HEK293T (cell line): ENCODE measurements at regions not wholly inside any gene's neighbourhood (a gene's known extent, or its start where the extent isn't known, plus 50 kb on each side); places are given as distances from the start of the nearest gene placed in this dataset.

Experiments used
- CTCF ChIA-PET: fragments of 350-600 bp; formaldehyde crosslinking; extraction: SDS; loops from one replicate; lab custom pipeline; 2021; ENCODE audit warnings: antibody characterized with exemption, inconsistent platforms; lab: Yijun Ruan, JAX
- POLR2A ChIA-PET: fragments of 350-600 bp; formaldehyde crosslinking; extraction: SDS; loops from one replicate; lab custom pipeline; 2020; ENCODE audit warnings: antibody characterized with exemption, inconsistent platforms; lab: Yijun Ruan, JAX
- DNase-seq: peaks from one replicate; pipeline ENCODE4 v3.0.0; 2012; ENCODE audit warnings: mixed read lengths; ENCODE audit errors: extremely low spot score
- ARNT ChIP-seq: fragments of 450-650 bp; IDR thresholded peaks from 2 replicates; pipeline ENCODE4 v1.6.1; 2017; ENCODE audit warnings: mild to moderate bottlenecking
- BHLHE40 ChIP-seq: fragments of 450-650 bp; IDR thresholded peaks from 2 replicates; pipeline ENCODE4 v1.6.1; 2016; ENCODE audit warnings: mild to moderate bottlenecking, moderate library complexity, borderline replicate concordance
- CTBP1 ChIP-seq: fragments of 450-650 bp; IDR thresholded peaks from 2 replicates; pipeline ENCODE4 v1.6.1; 2016; ENCODE audit warnings: borderline replicate concordance
- ELF4 ChIP-seq: fragments of 450-650 bp; IDR thresholded peaks from 2 replicates; pipeline ENCODE4 v1.6.1; 2017; ENCODE audit warnings: antibody characterized with exemption
- FOXA1 ChIP-seq: fragments of 450-650 bp; IDR thresholded peaks from 2 replicates; pipeline ENCODE4 v1.6.1; 2016; ENCODE audit warnings: mild to moderate bottlenecking
- FOXK2 ChIP-seq: fragments of 450-650 bp; IDR thresholded peaks from 2 replicates; pipeline ENCODE4 v1.6.1; 2016; ENCODE audit warnings: mild to moderate bottlenecking
- FOXM1 ChIP-seq: fragments of 450-650 bp; IDR thresholded peaks from 2 replicates; pipeline ENCODE4 v1.6.1; 2017; ENCODE audit warnings: mild to moderate bottlenecking, borderline replicate concordance
- HDGF ChIP-seq: fragments of 450-650 bp; IDR thresholded peaks from 2 replicates; pipeline ENCODE4 v1.6.1; 2017; ENCODE audit warnings: antibody characterized with exemption, borderline replicate concordance
- L3MBTL2 ChIP-seq: fragments of 450-650 bp; conservative IDR thresholded peaks from 2 replicates; pipeline ENCODE4 v1.6.1; 2016; ENCODE audit warnings: mild to moderate bottlenecking
- LEF1 ChIP-seq: fragments of 450-650 bp; IDR thresholded peaks from 2 replicates; pipeline ENCODE4 v1.6.1; 2017; ENCODE audit warnings: mild to moderate bottlenecking, borderline replicate concordance
- NFRKB ChIP-seq: fragments of 450-650 bp; IDR thresholded peaks from 2 replicates; pipeline ENCODE4 v1.6.1; 2016; ENCODE audit warnings: mild to moderate bottlenecking, moderate library complexity
- PKNOX1 ChIP-seq: fragments of 450-650 bp; IDR thresholded peaks from 2 replicates; pipeline ENCODE4 v1.6.1; 2016
- SP1 ChIP-seq: fragments of 450-650 bp; IDR thresholded peaks from 2 replicates; pipeline ENCODE4 v1.6.1; 2017
- SUZ12 ChIP-seq: fragments of 450-650 bp; IDR thresholded peaks from 2 replicates; pipeline ENCODE4 v1.6.1; 2016; ENCODE audit warnings: mild to moderate bottlenecking
- TARDBP ChIP-seq: fragments of 450-650 bp; IDR thresholded peaks from 2 replicates; pipeline ENCODE4 v1.6.1; 2016
- ZNF384 ChIP-seq: fragments of 450-650 bp; IDR thresholded peaks from 2 replicates; pipeline ENCODE4 v1.6.1; 2016

- no peak for DNase-seq
- CTCF ChIA-PET = no interaction called here
- POLR2A ChIA-PET = no interaction called here
- no peak for TF ChIP-seq FOXK2
These were observed 230.8 kb downstream of the PAX1 start for GRCh38 chr20:21936261-21936660.

- ChIA-PET CTCF (no interaction called here), POLR2A (no interaction called here)
- DNase-seq = no peak
- TF ChIP-seq TARDBP (no peak), BHLHE40 (no peak), FOXK2 (no peak), ZNF384 (no peak), CTBP1 (no peak), ARNT (no peak), LEF1 (no peak), SUZ12 (no peak), ELF4 (no peak), PKNOX1 (no peak), HDGF (no peak)
These were observed 228.1 kb downstream of the PAX1 start for GRCh38 chr20:21933526-21933925.

- DNase-seq = no peak
- TF ChIP-seq HDGF = no peak
- TF ChIP-seq CTBP1 = no peak
- TF ChIP-seq PKNOX1 = no peak
- no peak for TF ChIP-seq ARNT
- no peak for TF ChIP-seq FOXM1
- CTCF ChIA-PET = no interaction called here
- POLR2A ChIA-PET = no interaction called here
These were observed 215.8 kb downstream of the PAX1 start for GRCh38 chr20:21921251-21921650.

- ChIA-PET CTCF (no interaction called here), POLR2A (no interaction called here)
- no peak for TF ChIP-seq LEF1
- no peak for TF ChIP-seq TARDBP
- no peak for TF ChIP-seq SUZ12
- no peak for TF ChIP-seq ELF4
- no peak for TF ChIP-seq FOXA1
- no peak for TF ChIP-seq SP1
- no peak for TF ChIP-seq HDGF
- TF ChIP-seq ARNT = no peak
- no peak for TF ChIP-seq FOXK2
- TF ChIP-seq L3MBTL2 = no peak
- no peak for TF ChIP-seq CTBP1
- TF ChIP-seq FOXM1 = no peak
- TF ChIP-seq BHLHE40 = no peak
- no peak for TF ChIP-seq ZNF384
- no peak for TF ChIP-seq NFRKB
- no peak for TF ChIP-seq PKNOX1
- DNase-seq = no peak
These were observed 214.7 kb downstream of the PAX1 start for GRCh38 chr20:21920211-21920610.

GRCh38 chr20:21918398-21918797 lies 212.9 kb downstream of the PAX1 start:
- no peak for DNase-seq
- CTCF ChIA-PET = no interaction called here
- no peak for TF ChIP-seq PKNOX1
- no peak for TF ChIP-seq ELF4
- TF ChIP-seq ARNT = no peak
- TF ChIP-seq FOXA1 = no peak
- TF ChIP-seq BHLHE40 = no peak
- no peak for TF ChIP-seq ZNF384
- TF ChIP-seq SP1 = no peak
- TF ChIP-seq SUZ12 = no peak
- no peak for TF ChIP-seq LEF1
- no peak for TF ChIP-seq TARDBP
- POLR2A ChIA-PET = no interaction called here

GRCh38 chr20:21902391-21902790 lies 196.9 kb downstream of the PAX1 start:
- no peak for DNase-seq
- TF ChIP-seq ELF4 (no peak), HDGF (no peak), PKNOX1 (no peak), ZNF384 (no peak), FOXM1 (no peak), NFRKB (no peak), L3MBTL2 (no peak), BHLHE40 (no peak), TARDBP (no peak), LEF1 (no peak), SP1 (no peak), ARNT (no peak), CTBP1 (no peak), FOXA1 (no peak), SUZ12 (no peak), FOXK2 (no peak)
- POLR2A ChIA-PET = no interaction called here
- CTCF ChIA-PET = no interaction called here
